ENCODE measurements at regions not wholly inside any gene's neighbourhood (a gene's known extent, or its start where the extent isn't known, plus 50 kb on each side); places are given as distances from the start of the nearest gene placed in this dataset.

GRCh38 chr18:6537475-6537874 lies 122.8 kb upstream of the L3MBTL4 start (continued):
- TF ChIP-seq GTF2B (IDR thresholded peaks at IDR 0.05; ENCODE audit: extremely low read depth, insufficient read length) (no peak), ZNF23 (CRISPR knock-in tag; IDR thresholded peaks at IDR 0.05) (no peak), VEZF1 (CRISPR knock-in tag; IDR thresholded peaks at IDR 0.05) (no peak), THRAP3 (IDR thresholded peaks at IDR 0.05; ENCODE audit: borderline replicate concordance) (no peak), TCF7L2 (IDR thresholded peaks at IDR 0.05; ENCODE audit: low read depth, low read length) (no peak), RBBP5 (IDR thresholded peaks at IDR 0.05; ENCODE audit: borderline replicate concordance, insufficient read depth, low read length, poor library complexity, severe bottlenecking) (no peak), POLR2AphosphoS5 (IDR thresholded peaks at IDR 0.05; ENCODE audit: control insufficient read depth, insufficient read depth, low read depth, low read length) (no peak), POU5F1 (IDR thresholded peaks at IDR 0.05; ENCODE audit: borderline replicate concordance, low read depth, low read length, partially characterized antibody) (no peak), HSF4 (CRISPR knock-in tag; IDR thresholded peaks at IDR 0.05; ENCODE audit: borderline replicate concordance) (no peak)
- TF ChIP-seq, protein P1, sequence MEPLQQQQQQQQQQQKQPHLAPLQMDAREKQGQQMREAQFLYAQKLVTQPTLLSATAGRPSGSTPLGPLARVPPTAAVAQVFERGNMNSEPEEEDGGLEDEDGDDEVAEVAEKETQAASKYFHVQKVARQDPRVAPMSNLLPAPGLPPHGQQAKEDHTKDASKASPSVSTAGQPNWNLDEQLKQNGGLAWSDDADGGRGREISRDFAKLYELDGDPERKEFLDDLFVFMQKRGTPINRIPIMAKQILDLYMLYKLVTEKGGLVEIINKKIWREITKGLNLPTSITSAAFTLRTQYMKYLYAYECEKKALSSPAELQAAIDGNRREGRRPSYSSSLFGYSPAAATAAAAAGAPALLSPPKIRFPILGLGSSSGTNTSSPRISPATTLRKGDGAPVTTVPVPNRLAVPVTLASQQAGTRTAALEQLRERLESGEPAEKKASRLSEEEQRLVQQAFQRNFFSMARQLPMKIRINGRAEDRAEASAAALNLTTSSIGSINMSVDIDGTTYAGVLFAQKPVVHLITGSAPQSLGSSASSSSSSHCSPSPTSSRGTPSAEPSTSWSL (CRISPR knock-in tag; IDR thresholded peaks at IDR 0.05; ENCODE audit: borderline replicate concordance), result no peak
- TF ChIP-seq, protein P2, sequence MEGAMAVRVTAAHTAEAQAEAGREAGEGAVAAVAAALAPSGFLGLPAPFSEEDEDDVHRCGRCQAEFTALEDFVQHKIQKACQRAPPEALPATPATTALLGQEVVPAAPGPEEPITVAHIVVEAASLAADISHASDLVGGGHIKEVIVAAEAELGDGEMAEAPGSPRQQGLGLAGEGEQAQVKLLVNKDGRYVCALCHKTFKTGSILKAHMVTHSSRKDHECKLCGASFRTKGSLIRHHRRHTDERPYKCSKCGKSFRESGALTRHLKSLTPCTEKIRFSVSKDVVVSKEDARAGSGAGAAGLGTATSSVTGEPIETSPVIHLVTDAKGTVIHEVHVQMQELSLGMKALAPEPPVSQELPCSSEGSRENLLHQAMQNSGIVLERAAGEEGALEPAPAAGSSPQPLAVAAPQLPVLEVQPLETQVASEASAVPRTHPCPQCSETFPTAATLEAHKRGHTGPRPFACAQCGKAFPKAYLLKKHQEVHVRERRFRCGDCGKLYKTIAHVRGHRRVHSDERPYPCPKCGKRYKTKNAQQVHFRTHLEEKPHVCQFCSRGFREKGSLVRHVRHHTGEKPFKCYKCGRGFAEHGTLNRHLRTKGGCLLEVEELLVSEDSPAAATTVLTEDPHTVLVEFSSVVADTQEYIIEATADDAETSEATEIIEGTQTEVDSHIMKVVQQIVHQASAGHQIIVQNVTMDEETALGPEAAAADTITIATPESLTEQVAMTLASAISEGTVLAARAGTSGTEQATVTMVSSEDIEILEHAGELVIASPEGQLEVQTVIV (CRISPR knock-in tag; IDR thresholded peaks at IDR 0.05; ENCODE audit: borderline replicate concordance), result no peak
